Panc1 (cell line): ENCODE measurements at regions not wholly inside any gene's neighbourhood (a gene's known extent, or its start where the extent isn't known, plus 50 kb on each side); places are given as distances from the start of the nearest gene placed in this dataset.

Experiments
- CTCF ChIP-seq: fragments of 450-650 bp; IDR thresholded peaks from 2 replicates; pipeline ENCODE4 v1.5.1; 2017; ENCODE audit warnings: mild to moderate bottlenecking
- REST ChIP-seq, 2 experiments: IDR thresholded peaks; 2 replicates each; pipeline ENCODE4 v1.6.1; 2011 to 2012; ENCODE audit warnings: low read depth in 2 of 2, control low read depth in 1 of 2, low read length in 1 of 2, mild to moderate bottlenecking in 1 of 2, moderate library complexity in 1 of 2; ENCODE audit not compliant: insufficient read depth in 1 of 2

- TF ChIP-seq CTCF (no peak), REST (IDR thresholded peaks at IDR 0.05; ENCODE audit: insufficient read depth in 1 of 2, low read depth in 2 of 2, low read length in 1 of 2) (no peak)
Observed at GRCh38 chr5:136811086-136811485, 445.7 kb upstream of the TRPC7 start.
